Lower leg skin (tissue), 4 donors: ENCODE measurements at regions not wholly inside any gene's neighbourhood (a gene's known extent, or its start where the extent isn't known, plus 50 kb on each side); places are given as distances from the start of the nearest gene placed in this dataset.
"Not testable (repeated sequence)": the region's sequence is repeated elsewhere in the genome, so short reads cannot be mapped to it uniquely, and the experiment has no call there.

Experiments used
- DNase-seq, 2 donors: peaks; one replicate each; pipeline ENCODE4 v3.0.0-alpha.2; 2019; ENCODE audit warnings: low spot score in 2 of 2
- H3K4me3 ChIP-seq: fragments of 200-600 bp; sonication (generic); 2 replicates; pipeline ENCODE4 v1.5.1; 2017; ENCODE audit warnings: mild to moderate bottlenecking, low read depth; ENCODE audit not compliant: poor library complexity, severe bottlenecking
- CTCF ChIP-seq, 3 donors: fragments of 450-650 bp; IDR thresholded peaks; one replicate each; pipeline ENCODE4 v1.5.1; 2016; ENCODE audit warnings: antibody characterized with exemption in 3 of 3, mild to moderate bottlenecking in 3 of 3, moderate library complexity in 2 of 3
- POLR2A ChIP-seq, 2 donors: fragments of 450-650 bp; IDR thresholded peaks; one replicate each; pipeline ENCODE4 v1.6.1; 2016 to 2017; ENCODE audit warnings: antibody characterized with exemption in 2 of 2, mild to moderate bottlenecking in 1 of 2, moderate library complexity in 1 of 2
- WGBS, 2 donors: methylation state at CpG; one replicate each; pipeline ENCODE4 v1.1.5; 2018; 5-methylcytosine and 5-hydroxymethylcytosine counted together
- intact Hi-C: fragments of 100-400 bp; cut with DNase I; formaldehyde crosslinking; loops from one replicate; pipeline ENCODE4 v1.15.0; 2023; ENCODE audit warnings: low total_unique reads

- H3K4me3 ChIP-seq, result no peak overlapping the region
- TF ChIP-seq POLR2A (IDR thresholded peaks at IDR 0.05), result no peak
- intact Hi-C loops, result no loop called here
- 50 to 74% methylated on average over 1 of the region's 1 CpG for WGBS, 2 donors
- no peak for DNase-seq
Observed at GRCh38 chr11:91272089-91272488, 952.5 kb upstream of the FAT3 start.

- DNase-seq, H3K4me3 ChIP-seq, intact Hi-C loops: not testable (repeated sequence)
- WGBS, 2 donors, result 95% methylated on average over 12 to 36 of the region's 37 CpGs
Observed at GRCh38 chr11:91268512-91269295, 955.9 kb upstream of the FAT3 start.

- intact Hi-C loops, result no loop called here
- H3K4me3 ChIP-seq, result no peak overlapping the region
- WGBS, 2 donors, result 79 to 86% methylated on average over 1 of the region's 1 CpG
- no peak for DNase-seq
- TF ChIP-seq CTCF (IDR thresholded peaks at IDR 0.05), result no peak
- TF ChIP-seq POLR2A (IDR thresholded peaks at IDR 0.05), result no peak
Observed at GRCh38 chr11:91265946-91266345, 958.7 kb upstream of the FAT3 start.

- TF ChIP-seq CTCF (IDR thresholded peaks at IDR 0.05), result no peak
- TF ChIP-seq POLR2A (IDR thresholded peaks at IDR 0.05), result no peak
- no peak for DNase-seq
- 57 to 58% methylated on average over 2 of the region's 2 CpGs for WGBS, 2 donors
- intact Hi-C loops, result no loop called here
- H3K4me3 ChIP-seq, result no peak overlapping the region
Observed at GRCh38 chr11:91264481-91264880, 960.1 kb upstream of the FAT3 start.

GRCh38 chr11:91263496-91264365 lies 960.9 kb upstream of the FAT3 start:
- no peak for DNase-seq
- TF ChIP-seq POLR2A (IDR thresholded peaks at IDR 0.05) (no peak), CTCF (IDR thresholded peaks at IDR 0.05) (no peak)
- no peak overlapping the region for H3K4me3 ChIP-seq
- WGBS, 2 donors, result 59 to 60% methylated on average over 9 of the region's 9 CpGs
- intact Hi-C loops, result no loop called here

- 74 to 75% methylated on average over 5 of the region's 5 CpGs for WGBS, 2 donors
Observed at GRCh38 chr11:91261513-91261912, 963.1 kb upstream of the FAT3 start.

More at GRCh38 chr11:91261513-91261912, 963.1 kb upstream of the FAT3 start:
- TF ChIP-seq POLR2A (IDR thresholded peaks at IDR 0.05), result no peak
- no peak for TF ChIP-seq CTCF (IDR thresholded peaks at IDR 0.05)
- intact Hi-C loops, result no loop called here
- H3K4me3 ChIP-seq, result no peak overlapping the region
- no peak for DNase-seq
